ENCODE measurements at regions not wholly inside any gene's neighbourhood (a gene's known extent, or its start where the extent isn't known, plus 50 kb on each side); places are given as distances from the start of the nearest gene placed in this dataset.
"Not testable (repeated sequence)": the region's sequence is repeated elsewhere in the genome, so short reads cannot be mapped to it uniquely, and the experiment has no call there.

DNA sequence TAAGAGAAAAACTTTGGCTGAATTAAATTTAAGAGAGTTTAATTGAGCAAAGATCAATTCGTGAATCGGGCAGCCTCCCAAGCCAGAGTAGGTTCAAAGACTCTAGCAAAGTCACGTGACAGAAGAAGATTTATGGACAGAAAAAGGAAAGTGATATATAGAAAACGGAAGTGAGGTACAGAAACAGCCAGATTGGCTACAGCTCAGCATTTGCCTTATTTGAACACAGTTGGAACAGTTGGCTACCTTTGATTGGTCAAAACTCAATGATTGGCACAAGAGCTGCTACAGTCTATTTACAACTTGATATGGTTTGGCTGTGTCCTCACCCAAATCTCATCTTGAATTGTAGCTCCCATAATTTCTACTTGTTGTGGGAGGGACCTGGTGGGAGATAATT, 102.6 kb downstream of the PLG start:
- no peaks in the 10 kb centered on the region for H3K36me3 ChIP-seq (ENCODE audit: low read depth, missing control alignments)
- no peak overlapping the region for H3K27ac ChIP-seq
- no peak for DNase-seq
- H3K4me1 ChIP-seq, result no peaks in the 10 kb centered on the region
- H3K9me3 ChIP-seq, result no peaks in the 10 kb centered on the region
- 63 to 66% methylated on average over 4 of the region's 4 CpGs for WGBS, 2 donors
- intact Hi-C loops (cut with DNase I; ENCODE audit: low total_unique reads), result no loop called here
- no peak for TF ChIP-seq POLR2A (IDR thresholded peaks at IDR 0.05)
- TF ChIP-seq, protein P1, sequence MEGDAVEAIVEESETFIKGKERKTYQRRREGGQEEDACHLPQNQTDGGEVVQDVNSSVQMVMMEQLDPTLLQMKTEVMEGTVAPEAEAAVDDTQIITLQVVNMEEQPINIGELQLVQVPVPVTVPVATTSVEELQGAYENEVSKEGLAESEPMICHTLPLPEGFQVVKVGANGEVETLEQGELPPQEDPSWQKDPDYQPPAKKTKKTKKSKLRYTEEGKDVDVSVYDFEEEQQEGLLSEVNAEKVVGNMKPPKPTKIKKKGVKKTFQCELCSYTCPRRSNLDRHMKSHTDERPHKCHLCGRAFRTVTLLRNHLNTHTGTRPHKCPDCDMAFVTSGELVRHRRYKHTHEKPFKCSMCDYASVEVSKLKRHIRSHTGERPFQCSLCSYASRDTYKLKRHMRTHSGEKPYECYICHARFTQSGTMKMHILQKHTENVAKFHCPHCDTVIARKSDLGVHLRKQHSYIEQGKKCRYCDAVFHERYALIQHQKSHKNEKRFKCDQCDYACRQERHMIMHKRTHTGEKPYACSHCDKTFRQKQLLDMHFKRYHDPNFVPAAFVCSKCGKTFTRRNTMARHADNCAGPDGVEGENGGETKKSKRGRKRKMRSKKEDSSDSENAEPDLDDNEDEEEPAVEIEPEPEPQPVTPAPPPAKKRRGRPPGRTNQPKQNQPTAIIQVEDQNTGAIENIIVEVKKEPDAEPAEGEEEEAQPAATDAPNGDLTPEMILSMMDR (IDR thresholded peaks at IDR 0.05), result no peak
- no peaks in the 10 kb centered on the region for H3K27me3 ChIP-seq
- no peak overlapping the region for H3K4me3 ChIP-seq

DNA sequence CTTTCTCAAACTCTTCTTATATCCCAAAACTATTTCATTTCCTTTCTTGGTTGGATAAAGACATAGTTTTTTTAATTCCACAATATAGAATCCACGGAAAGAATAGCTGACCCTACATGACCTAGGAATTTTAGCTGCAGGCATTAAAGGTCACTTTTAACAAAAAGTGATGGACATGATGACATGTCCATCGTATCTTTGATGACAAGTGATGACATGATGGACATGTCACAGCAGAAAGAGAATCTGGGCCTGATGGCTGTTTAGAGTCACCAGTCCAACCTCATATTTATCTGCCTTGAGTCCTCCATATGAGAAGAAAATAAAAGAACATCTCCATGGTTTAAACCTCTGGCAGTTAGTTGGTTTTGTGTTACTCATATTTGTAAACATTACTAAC, 106.2 kb downstream of the PLG start:
- DNase-seq, result no peak
- WGBS, 2 donors, result 83 to 88% methylated on average over 2 of the region's 2 CpGs
- Histone ChIP-seq H3K4me1 (no peaks in the 10 kb centered on the region), H3K36me3 (ENCODE audit: low read depth, missing control alignments) (no peaks in the 10 kb centered on the region), H3K9me3 (no peaks in the 10 kb centered on the region), H3K4me3 (no peak overlapping the region), H3K27ac (no peak overlapping the region), H3K27me3 (no peaks in the 10 kb centered on the region)
- intact Hi-C loops (cut with DNase I; ENCODE audit: low total_unique reads), result no loop called here
- TF ChIP-seq POLR2A (IDR thresholded peaks at IDR 0.05), result no peak
- TF ChIP-seq, protein P1 (IDR thresholded peaks at IDR 0.05), result no peak

DNA sequence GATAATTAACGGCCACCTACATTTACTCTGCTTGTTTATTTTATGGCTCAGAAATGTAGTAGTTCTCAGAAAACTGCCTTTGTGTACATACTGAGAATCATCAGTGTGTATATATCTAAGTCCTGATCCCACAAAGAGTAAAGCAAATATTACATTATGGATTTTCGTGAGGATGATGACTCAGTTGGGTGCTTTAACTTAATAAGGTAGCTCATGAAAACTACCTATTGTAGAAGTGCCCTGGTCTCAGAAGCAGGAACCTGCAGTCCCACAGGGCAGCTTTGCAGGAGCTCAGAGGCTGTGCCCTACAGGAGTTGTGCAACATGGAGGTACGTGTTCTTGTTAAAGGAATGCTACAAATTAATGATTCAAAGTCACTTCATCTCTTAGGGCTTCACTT, 108.2 kb downstream of the PLG start:
- Histone ChIP-seq H3K36me3 (ENCODE audit: low read depth, missing control alignments) (no peaks in the 10 kb centered on the region), H3K9me3 (no peaks in the 10 kb centered on the region), H3K27me3 (no peaks in the 10 kb centered on the region), H3K4me1 (no peaks in the 10 kb centered on the region), H3K27ac (no peak overlapping the region), H3K4me3 (no peak overlapping the region)
- WGBS, 2 donors, result 81 to 87% methylated on average over 3 of the region's 3 CpGs
- intact Hi-C loops (cut with DNase I; ENCODE audit: low total_unique reads), result no loop called here
- no peak for TF ChIP-seq POLR2A (IDR thresholded peaks at IDR 0.05)
- TF ChIP-seq, protein P1 (IDR thresholded peaks at IDR 0.05), result no peak
- DNase-seq, result no peak

- H3K27ac ChIP-seq, result no peak overlapping the region
- no peak for DNase-seq
- no peaks in the 10 kb centered on the region for H3K27me3 ChIP-seq
- no peak overlapping the region for H3K4me3 ChIP-seq
- H3K36me3 ChIP-seq (ENCODE audit: low read depth, missing control alignments), result no peaks in the 10 kb centered on the region
- intact Hi-C loops (cut with DNase I; ENCODE audit: low total_unique reads), result no loop called here
- TF ChIP-seq POLR2A (IDR thresholded peaks at IDR 0.05), result no peak
- TF ChIP-seq, protein P1 (IDR thresholded peaks at IDR 0.05), result no peak
- H3K4me1 ChIP-seq, result no peaks in the 10 kb centered on the region
- no peaks in the 10 kb centered on the region for H3K9me3 ChIP-seq
- WGBS, 2 donors, result 55 to 63% methylated on average over 2 of the region's 2 CpGs
These were observed 110.1 kb downstream of the PLG start for GRCh38 chr6:160812097-160812496.

- intact Hi-C loops (cut with DNase I; ENCODE audit: low total_unique reads), result no loop called here
- 68 to 74% methylated on average over 1 of the region's 1 CpG for WGBS, 2 donors
- Histone ChIP-seq H3K9me3 (no peaks in the 10 kb centered on the region), H3K4me1 (no peaks in the 10 kb centered on the region), H3K27ac (no peak overlapping the region), H3K36me3 (ENCODE audit: low read depth, missing control alignments) (no peaks in the 10 kb centered on the region), H3K27me3 (no peaks in the 10 kb centered on the region), H3K4me3 (no peak overlapping the region)
- no peak for DNase-seq
- TF ChIP-seq, protein P1 (IDR thresholded peaks at IDR 0.05), result no peak
- TF ChIP-seq POLR2A (IDR thresholded peaks at IDR 0.05), result no peak
These were observed 116.9 kb downstream of the PLG start for GRCh38 chr6:160818934-160819333.

- H3K36me3 ChIP-seq (ENCODE audit: low read depth, missing control alignments); H3K27me3 ChIP-seq; H3K9me3 ChIP-seq; intact Hi-C loops (cut with DNase I; ENCODE audit: low total_unique reads); DNase-seq; H3K4me3 ChIP-seq; H3K4me1 ChIP-seq; H3K27ac ChIP-seq: not testable (repeated sequence)
- WGBS, 2 donors, result 90 to 93% methylated on average over 8 of the region's 8 CpGs
These were observed 118.6 kb downstream of the PLG start for GRCh38 chr6:160820661-160821060.
